Progenitor cell of endocrine pancreas (in vitro differentiated cells): ENCODE measurements at regions not wholly inside any gene's neighbourhood (a gene's known extent, or its start where the extent isn't known, plus 50 kb on each side); places are given as distances from the start of the nearest gene placed in this dataset.
A peak's percentile ranks its signal among the peaks of the same experiment; 100 is the strongest.

Source experiments
- DNase-seq: peaks from one replicate; pipeline ENCODE4 v3.0.0; 2021; ENCODE audit warnings: low spot score; ENCODE audit not compliant: unreplicated experiment
- H3K27ac Mint-ChIP-seq: 2 replicates; pipeline ENCODE4 v1.8.0; 2021; ENCODE audit warnings: mild to moderate bottlenecking, moderate library complexity, mixed read lengths
- H3K27me3 Mint-ChIP-seq: 2 replicates; pipeline ENCODE4 v1.8.0; 2021; ENCODE audit warnings: mixed read lengths
- H3K36me3 Mint-ChIP-seq: 2 replicates; pipeline ENCODE4 v1.8.0; 2022; ENCODE audit warnings: mixed read lengths; ENCODE audit not compliant: insufficient read depth
- H3K4me1 Mint-ChIP-seq: 2 replicates; pipeline ENCODE4 v1.8.0; 2021; ENCODE audit warnings: low read depth, mixed read lengths
- H3K4me3 Mint-ChIP-seq: 2 replicates; pipeline ENCODE4 v1.8.0; 2021; ENCODE audit warnings: low read depth, mild to moderate bottlenecking, moderate library complexity, mixed read lengths
- H3K9me3 Mint-ChIP-seq: 2 replicates; pipeline ENCODE4 v1.8.0; 2021; ENCODE audit warnings: low read depth, mixed read lengths
- TF ChIP-seq, protein P1 (sequence below): fragments of 200-600 bp; sonication (generic); IDR thresholded peaks from one replicate; pipeline ENCODE4 v1.5.0; 2021; ENCODE audit warnings: antibody characterized with exemption, mild to moderate bottlenecking; ENCODE audit not compliant: unreplicated experiment

DNA sequence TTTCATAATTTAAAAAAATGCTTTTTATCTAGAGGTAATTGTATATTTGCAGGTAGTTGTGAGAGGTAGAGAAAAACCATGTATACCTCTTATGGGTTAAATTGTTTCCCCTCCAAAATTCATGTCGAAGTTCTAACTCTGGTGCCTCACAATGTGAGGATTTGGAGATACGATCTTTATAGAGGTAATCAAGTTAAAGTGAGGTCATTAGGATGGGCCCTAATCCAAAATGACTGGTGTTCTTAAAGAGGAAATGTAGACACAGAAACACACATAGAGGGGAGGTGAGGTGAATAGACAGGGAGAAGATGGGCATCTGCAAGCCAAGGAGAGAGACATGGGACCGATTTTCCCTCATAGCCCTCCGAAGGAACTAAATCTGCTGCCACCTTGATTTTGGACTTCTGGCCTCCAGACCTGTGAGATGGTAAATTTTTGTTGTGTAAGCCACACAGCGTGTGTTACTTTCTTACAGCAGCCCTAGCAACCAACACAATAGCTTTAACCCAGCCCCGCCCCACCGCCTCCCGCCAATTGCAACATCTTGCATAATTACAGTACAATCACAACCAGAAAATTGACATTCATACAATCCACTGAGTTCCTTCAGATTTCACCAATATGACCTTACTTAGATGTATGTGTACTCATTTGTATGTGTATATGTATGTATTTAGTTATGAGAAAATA is 208.9 kb downstream of the MIB1 start:
- Mint-ChIP-seq H3K36me3 (peaks cover 2% of the 10 kb centered on the region), H3K9me3 (peaks cover 11% of the 10 kb centered on the region), H3K27me3 (peaks cover 12% of the 10 kb centered on the region), H3K4me3 (no peak overlapping the region), H3K27ac (no peak overlapping the region), H3K4me1 (peaks cover 7% of the 10 kb centered on the region)
- DNase-seq, result no peak
- TF ChIP-seq, protein P1, sequence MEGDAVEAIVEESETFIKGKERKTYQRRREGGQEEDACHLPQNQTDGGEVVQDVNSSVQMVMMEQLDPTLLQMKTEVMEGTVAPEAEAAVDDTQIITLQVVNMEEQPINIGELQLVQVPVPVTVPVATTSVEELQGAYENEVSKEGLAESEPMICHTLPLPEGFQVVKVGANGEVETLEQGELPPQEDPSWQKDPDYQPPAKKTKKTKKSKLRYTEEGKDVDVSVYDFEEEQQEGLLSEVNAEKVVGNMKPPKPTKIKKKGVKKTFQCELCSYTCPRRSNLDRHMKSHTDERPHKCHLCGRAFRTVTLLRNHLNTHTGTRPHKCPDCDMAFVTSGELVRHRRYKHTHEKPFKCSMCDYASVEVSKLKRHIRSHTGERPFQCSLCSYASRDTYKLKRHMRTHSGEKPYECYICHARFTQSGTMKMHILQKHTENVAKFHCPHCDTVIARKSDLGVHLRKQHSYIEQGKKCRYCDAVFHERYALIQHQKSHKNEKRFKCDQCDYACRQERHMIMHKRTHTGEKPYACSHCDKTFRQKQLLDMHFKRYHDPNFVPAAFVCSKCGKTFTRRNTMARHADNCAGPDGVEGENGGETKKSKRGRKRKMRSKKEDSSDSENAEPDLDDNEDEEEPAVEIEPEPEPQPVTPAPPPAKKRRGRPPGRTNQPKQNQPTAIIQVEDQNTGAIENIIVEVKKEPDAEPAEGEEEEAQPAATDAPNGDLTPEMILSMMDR, result no peak

DNA sequence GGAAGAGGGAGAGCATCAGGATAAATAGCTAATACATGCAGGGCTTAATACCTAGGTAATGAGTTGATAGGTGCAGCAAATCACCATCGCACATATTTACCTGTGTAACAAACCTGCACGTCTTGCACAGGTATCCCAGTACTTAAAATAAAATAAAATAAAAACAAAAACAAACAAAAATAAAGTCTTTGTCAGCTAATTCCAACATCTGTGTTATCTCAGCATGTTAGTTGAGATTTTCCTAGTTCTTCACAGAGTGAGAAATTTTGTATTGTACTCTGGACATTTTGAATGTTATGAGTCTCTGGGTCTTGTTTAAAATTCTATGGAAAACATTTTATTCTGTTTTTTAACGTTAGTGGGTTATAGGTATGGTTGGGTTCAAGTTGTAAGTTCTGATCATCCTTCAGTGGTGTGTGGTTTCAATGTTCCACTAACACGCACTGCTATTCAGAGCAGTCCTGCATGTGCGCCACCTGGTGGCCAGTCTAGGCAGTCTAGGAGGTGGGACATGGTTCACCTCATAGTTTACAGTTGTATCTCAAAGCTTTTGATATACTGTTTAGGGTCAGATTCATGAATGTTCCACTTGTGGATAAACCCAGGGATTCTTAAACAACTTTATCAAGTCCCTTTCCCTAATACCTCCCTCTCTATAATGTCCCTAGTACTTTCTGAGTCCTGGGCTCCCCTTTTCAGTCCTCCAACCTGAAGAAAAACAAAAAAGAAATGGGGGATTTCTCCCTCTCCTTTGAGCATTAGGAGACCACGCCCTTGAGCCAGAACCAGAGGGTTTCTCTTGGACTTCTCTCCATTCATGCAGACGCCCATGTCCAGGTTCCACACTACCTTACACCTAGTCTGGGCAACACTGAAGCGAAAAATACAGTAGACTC is 213.4 kb upstream of the GATA6 start:
- DNase-seq, result peak; percentile 58
- no peak overlapping the region for H3K4me3 Mint-ChIP-seq
- H3K27me3 Mint-ChIP-seq, result no peaks in the 10 kb centered on the region
- H3K36me3 Mint-ChIP-seq, result peaks cover 7% of the 10 kb centered on the region
- H3K4me1 Mint-ChIP-seq, result peaks cover 11% of the 10 kb centered on the region
- peaks cover 27% of the 10 kb centered on the region for H3K9me3 Mint-ChIP-seq
- H3K27ac Mint-ChIP-seq, result peak overlapping the region; percentile 34
- TF ChIP-seq, protein P1, result peak; percentile 83

DNA sequence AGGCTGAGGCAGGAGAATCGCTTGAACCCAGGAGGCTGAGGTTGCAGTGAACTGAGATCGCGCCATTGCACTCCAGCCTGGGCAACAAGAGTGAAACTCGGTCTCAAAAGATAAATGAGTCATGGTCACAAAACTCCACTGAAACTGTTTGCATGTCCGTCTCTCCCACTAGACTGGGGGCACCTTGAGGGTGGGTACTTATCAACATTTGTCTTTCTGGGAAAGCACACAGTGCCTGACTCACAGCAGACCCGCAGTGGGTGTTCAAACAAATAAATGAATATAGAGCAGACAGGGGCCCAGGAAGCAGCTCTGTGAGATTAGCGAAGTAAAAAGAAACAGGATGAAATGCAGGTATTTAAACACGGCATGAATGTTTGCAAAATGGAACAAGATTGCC is 211.1 kb upstream of the GATA6 start:
- Mint-ChIP-seq H3K9me3 (peaks cover 22% of the 10 kb centered on the region), H3K4me3 (no peak overlapping the region), H3K36me3 (peaks cover 7% of the 10 kb centered on the region), H3K4me1 (peaks cover 10% of the 10 kb centered on the region), H3K27ac (peak overlapping the region; percentile 42), H3K27me3 (no peaks in the 10 kb centered on the region)
- DNase-seq, result no peak
- TF ChIP-seq, protein P1, result no peak

DNA sequence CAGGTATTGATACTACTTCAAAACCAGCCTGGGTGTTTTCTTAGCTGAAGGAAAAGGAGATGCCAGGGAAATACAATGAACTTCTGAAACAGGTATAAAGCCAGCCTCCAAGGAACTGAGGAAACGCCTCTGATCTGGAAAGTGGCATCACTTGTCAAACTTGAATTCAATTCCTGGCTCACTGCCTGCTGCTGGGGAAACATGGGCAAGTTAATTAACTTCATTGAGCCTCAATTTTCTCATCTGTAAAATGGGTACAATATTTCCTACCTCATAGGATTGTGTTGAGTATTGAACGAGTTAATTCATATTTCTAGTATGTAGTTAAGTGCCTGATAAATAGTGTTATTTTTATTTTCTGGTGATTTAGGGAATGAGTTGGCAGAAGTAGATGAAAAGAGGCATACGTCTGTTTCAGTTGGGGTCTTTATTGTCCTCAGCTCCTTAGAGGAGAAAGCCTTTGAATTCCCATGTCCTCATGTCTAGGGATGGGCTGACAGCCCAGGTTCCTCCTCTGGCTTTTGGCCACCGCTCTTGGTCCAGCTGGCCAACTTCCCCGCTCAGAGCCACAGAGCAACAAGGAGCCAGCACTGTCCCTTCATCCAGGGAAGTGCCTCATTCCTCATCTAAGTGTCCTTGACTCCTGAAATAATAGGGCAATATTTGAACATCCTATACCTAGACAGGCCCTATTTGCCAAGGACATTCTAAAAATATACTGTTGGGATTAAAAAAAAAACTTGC is 210.5 kb upstream of the GATA6 start:
- DNase-seq, result no peak
- no peak overlapping the region for H3K27ac Mint-ChIP-seq
- TF ChIP-seq, protein P1, result no peak
- peaks cover 22% of the 10 kb centered on the region for H3K9me3 Mint-ChIP-seq
- H3K4me3 Mint-ChIP-seq, result no peak overlapping the region
- H3K36me3 Mint-ChIP-seq, result peaks cover 7% of the 10 kb centered on the region
- no peaks in the 10 kb centered on the region for H3K27me3 Mint-ChIP-seq
- H3K4me1 Mint-ChIP-seq, result peaks cover 7% of the 10 kb centered on the region

DNA sequence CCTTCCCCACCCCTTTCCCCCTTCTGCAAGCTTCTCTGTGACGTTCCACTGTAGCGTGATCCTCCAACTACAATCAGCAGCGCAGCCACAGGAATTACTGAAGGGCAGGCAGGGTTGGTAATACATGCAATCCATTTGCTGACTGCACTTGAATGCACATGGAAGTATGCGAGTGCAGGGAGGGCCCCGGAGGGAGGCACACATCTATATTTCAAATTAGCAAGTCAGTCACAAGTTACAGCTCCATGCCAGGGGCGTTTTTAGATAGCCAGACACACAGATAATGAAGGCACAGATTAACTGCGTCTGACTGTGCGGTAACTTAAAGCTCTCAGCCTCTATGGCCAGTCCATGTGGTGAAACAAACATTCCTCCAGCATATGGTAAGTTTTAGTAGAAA is 209.2 kb upstream of the GATA6 start:
- H3K4me3 Mint-ChIP-seq, result no peak overlapping the region
- peaks cover 13% of the 10 kb centered on the region for H3K9me3 Mint-ChIP-seq
- no peak for DNase-seq
- TF ChIP-seq, protein P1, result no peak
- H3K4me1 Mint-ChIP-seq, result peaks cover 5% of the 10 kb centered on the region
- no peaks in the 10 kb centered on the region for H3K27me3 Mint-ChIP-seq
- H3K36me3 Mint-ChIP-seq, result peaks cover 5% of the 10 kb centered on the region
- peak overlapping the region; percentile 73 for H3K27ac Mint-ChIP-seq
